8988T (cell line): ENCODE measurements at regions not wholly inside any gene's neighbourhood (a gene's known extent, or its start where the extent isn't known, plus 50 kb on each side); places are given as distances from the start of the nearest gene placed in this dataset.
"Not testable (repeated sequence)": the region's sequence is repeated elsewhere in the genome, so short reads cannot be mapped to it uniquely, and the experiment has no call there.

Experiments used
- DNase-seq: peaks from one replicate; pipeline ENCODE4 v3.0.0; 2011

- not testable (repeated sequence) for DNase-seq
Observed at GRCh38 chr2:172264820-172265219, 162.1 kb upstream of the DLX2 start.

- not testable (repeated sequence) for DNase-seq
Observed at GRCh38 chr2:172269507-172270244, 157.7 kb upstream of the ITGA6 start.

GRCh38 chr2:172270278-172271079 lies 156.9 kb upstream of the ITGA6 start:
- no peak for DNase-seq

GRCh38 chr2:172273910-172274571 lies 153.3 kb upstream of the ITGA6 start:
- DNase-seq: no peak

GRCh38 chr2:172275239-172275638 lies 152.1 kb upstream of the ITGA6 start:
- no peak for DNase-seq

GRCh38 chr2:172276961-172277360 lies 150.4 kb upstream of the ITGA6 start:
- no peak for DNase-seq

- no peak for DNase-seq
Observed at GRCh38 chr2:172278667-172279066, 148.7 kb upstream of the ITGA6 start.

GRCh38 chr2:172279214-172279613 lies 148.2 kb upstream of the ITGA6 start:
- DNase-seq: no peak

- no peak for DNase-seq
Observed at GRCh38 chr2:172279813-172280212, 147.6 kb upstream of the ITGA6 start.

GRCh38 chr2:172280571-172281361 lies 146.6 kb upstream of the ITGA6 start:
- no peak for DNase-seq

- DNase-seq: no peak
Observed at GRCh38 chr2:172281648-172282570, 145.5 kb upstream of the ITGA6 start.

- DNase-seq: no peak
Observed at GRCh38 chr2:172282944-172283343, 144.4 kb upstream of the ITGA6 start.

- no peak for DNase-seq
Observed at GRCh38 chr2:172283476-172283875, 143.9 kb upstream of the ITGA6 start.

- no peak for DNase-seq
Observed at GRCh38 chr2:172284209-172284608, 143.2 kb upstream of the ITGA6 start.

- no peak for DNase-seq
Observed at GRCh38 chr2:172285010-172285621, 142.3 kb upstream of the ITGA6 start.

GRCh38 chr2:172285760-172286159 lies 141.6 kb upstream of the ITGA6 start:
- no peak for DNase-seq

GRCh38 chr2:172287190-172287589 lies 140.2 kb upstream of the ITGA6 start:
- no peak for DNase-seq

- no peak for DNase-seq
Observed at GRCh38 chr2:172287605-172288315, 139.6 kb upstream of the ITGA6 start.

GRCh38 chr2:172288603-172289002 lies 138.8 kb upstream of the ITGA6 start:
- no peak for DNase-seq

GRCh38 chr2:172293952-172294351 lies 133.4 kb upstream of the ITGA6 start:
- DNase-seq: no peak

- DNase-seq: no peak
Observed at GRCh38 chr2:172294983-172295382, 132.4 kb upstream of the ITGA6 start.
